Astrocyte (in vitro differentiated cells and primary cell): ENCODE measurements at regions not wholly inside any gene's neighbourhood (a gene's known extent, or its start where the extent isn't known, plus 50 kb on each side); places are given as distances from the start of the nearest gene placed in this dataset.

ENCODE experiments used
- DNase-seq: peaks from one replicate; pipeline ENCODE4 v3.0.0-alpha.2; 2010; ENCODE audit warnings: low read depth
- FAIRE-seq: peaks from 2 replicates; lab custom pipeline; 2011; peaks lifted over from hg19 to GRCh38; lab: Jason Lieb, UNC
- H2AFZ ChIP-seq: 2 replicates; pipeline ENCODE4 v1.6.0; 2012; ENCODE audit warnings: low read depth, low read length, inconsistent platforms
- H3K27ac ChIP-seq: 2 replicates; pipeline ENCODE4 v1.5.1; 2011; ENCODE audit warnings: low read depth, low read length, inconsistent platforms
- H3K27me3 ChIP-seq: 2 replicates; pipeline ENCODE4 v1.6.0; 2011; ENCODE audit warnings: low read length, inconsistent platforms; ENCODE audit not compliant: insufficient read depth
- H3K36me3 ChIP-seq: 2 replicates; pipeline ENCODE4 v1.5.1; 2011; ENCODE audit warnings: low read length, inconsistent platforms; ENCODE audit not compliant: insufficient read depth
- H3K4me1 ChIP-seq: 2 replicates; pipeline ENCODE4 v1.5.1; 2011; ENCODE audit warnings: low read length, inconsistent platforms; ENCODE audit not compliant: insufficient read depth
- H3K4me2 ChIP-seq: 2 replicates; pipeline ENCODE4 v1.6.0; 2012; ENCODE audit warnings: low read length, inconsistent platforms
- H3K4me3 ChIP-seq: 2 replicates; pipeline ENCODE4 v1.5.1; 2011; ENCODE audit warnings: low read depth, mild to moderate bottlenecking, low read length, inconsistent platforms; ENCODE audit not compliant: insufficient read depth
- H3K79me2 ChIP-seq: 2 replicates; pipeline ENCODE4 v1.6.0; 2012; ENCODE audit warnings: mild to moderate bottlenecking, low read length, inconsistent platforms; ENCODE audit not compliant: insufficient read depth
- H3K9ac ChIP-seq: 2 replicates; pipeline ENCODE4 v1.6.0; 2012; ENCODE audit warnings: mild to moderate bottlenecking, low read length, inconsistent platforms
- H3K9me3 ChIP-seq: 2 replicates; pipeline ENCODE4 v1.5.1; 2012; ENCODE audit warnings: low read depth, mild to moderate bottlenecking, low read length, inconsistent platforms; ENCODE audit not compliant: insufficient read depth
- H4K20me1 ChIP-seq: 2 replicates; pipeline ENCODE4 v1.6.0; 2012; ENCODE audit warnings: low read length, inconsistent platforms; ENCODE audit not compliant: insufficient read depth
- H3K27ac Mint-ChIP-seq: one replicate; pipeline ENCODE4 v1.8.0; 2021; ENCODE audit warnings: mild to moderate bottlenecking, mixed read lengths; ENCODE audit not compliant: unreplicated experiment
- H3K27me3 Mint-ChIP-seq: one replicate; pipeline ENCODE4 v1.8.0; 2021; ENCODE audit warnings: low read depth, mixed read lengths; ENCODE audit not compliant: unreplicated experiment
- H3K36me3 Mint-ChIP-seq: one replicate; pipeline ENCODE4 v1.8.0; 2021; ENCODE audit warnings: low read depth, mixed read lengths; ENCODE audit not compliant: unreplicated experiment
- H3K4me1 Mint-ChIP-seq: one replicate; pipeline ENCODE4 v1.8.0; 2021; ENCODE audit warnings: low read depth, mixed read lengths; ENCODE audit not compliant: unreplicated experiment
- H3K4me3 Mint-ChIP-seq: one replicate; pipeline ENCODE4 v1.8.0; 2021; ENCODE audit warnings: mild to moderate bottlenecking, moderate library complexity, mixed read lengths; ENCODE audit not compliant: unreplicated experiment
- H3K9me3 Mint-ChIP-seq: one replicate; pipeline ENCODE4 v1.8.0; 2021; ENCODE audit warnings: mild to moderate bottlenecking, mixed read lengths; ENCODE audit not compliant: unreplicated experiment
- CTCF ChIP-seq: IDR thresholded peaks from 2 replicates; pipeline ENCODE4 v1.5.1; 2011; ENCODE audit warnings: low read depth, mild to moderate bottlenecking, inconsistent platforms, low read length, moderate library complexity; ENCODE audit not compliant: insufficient read depth
- EZH2 ChIP-seq: IDR thresholded peaks from 2 replicates; pipeline ENCODE4 v1.6.1; 2012; ENCODE audit warnings: mild to moderate bottlenecking, low read length, inconsistent platforms; ENCODE audit not compliant: insufficient read depth

GRCh38 chr14:83153081-83153480 lies 1619.4 kb upstream of the SEL1L start:
- FAIRE-seq (no peak), DNase-seq (no peak)
- Histone ChIP-seq H4K20me1 (no peaks in the 10 kb centered on the region), H3K4me3 (no peak overlapping the region), H3K4me1 (no peaks in the 10 kb centered on the region), H3K79me2 (no peaks in the 10 kb centered on the region), H3K36me3 (no peaks in the 10 kb centered on the region), H2AFZ (no peak overlapping the region), H3K27ac (no peak overlapping the region), H3K9me3 (no peaks in the 10 kb centered on the region), H3K9ac (no peak overlapping the region), H3K4me2 (no peak overlapping the region), H3K27me3 (no peaks in the 10 kb centered on the region)
- Mint-ChIP-seq H3K27ac (no peak overlapping the region), H3K36me3 (no peaks in the 10 kb centered on the region), H3K27me3 (peaks cover 3% of the 10 kb centered on the region), H3K9me3 (no peaks in the 10 kb centered on the region), H3K4me1 (no peaks in the 10 kb centered on the region), H3K4me3 (no peak overlapping the region)
- TF ChIP-seq CTCF (no peak), EZH2 (no peak)

GRCh38 chr14:83162361-83162929 lies 1628.8 kb upstream of the SEL1L start:
- Mint-ChIP-seq H3K36me3 (no peaks in the 10 kb centered on the region), H3K27ac (no peak overlapping the region)
- peak overlapping the region; percentile 20 for H3K4me2 ChIP-seq

More at GRCh38 chr14:83162361-83162929, 1628.8 kb upstream of the SEL1L start:
- Mint-ChIP-seq H3K4me1 (peaks cover 17% of the 10 kb centered on the region), H3K27me3 (no peaks in the 10 kb centered on the region), H3K9me3 (no peaks in the 10 kb centered on the region), H3K4me3 (no peak overlapping the region)
- Histone ChIP-seq H3K9ac (no peak overlapping the region), H3K27ac (peak overlapping the region; percentile 3), H3K4me1 (peaks cover 9% of the 10 kb centered on the region), H3K4me3 (no peak overlapping the region), H3K9me3 (no peaks in the 10 kb centered on the region), H4K20me1 (no peaks in the 10 kb centered on the region), H3K27me3 (no peaks in the 10 kb centered on the region), H3K79me2 (no peaks in the 10 kb centered on the region), H2AFZ (no peak overlapping the region), H3K36me3 (no peaks in the 10 kb centered on the region)
- no peak for TF ChIP-seq EZH2
- no peak for TF ChIP-seq CTCF
- FAIRE-seq (no peak), DNase-seq (no peak)
